Astrocyte of the spinal cord (primary cell): ENCODE measurements at regions not wholly inside any gene's neighbourhood (a gene's known extent, or its start where the extent isn't known, plus 50 kb on each side); places are given as distances from the start of the nearest gene placed in this dataset.

ENCODE experiments used
- DNase-seq: peaks from one replicate; pipeline ENCODE4 v3.0.0; 2011; ENCODE audit warnings: low read depth, low spot score
- H3K4me3 ChIP-seq: 2 replicates; pipeline ENCODE4 v1.5.1; 2011; ENCODE audit warnings: low read depth, mild to moderate bottlenecking, low read length, moderate library complexity
- in situ Hi-C: cut with HindIII; loops from 2 replicates; pipeline ENCODE4 v1.10.0; 2017; ENCODE audit warnings: low sequenced_read_pairs
- TF ChIP-seq, protein P1 (sequence below): IDR thresholded peaks from 2 replicates; pipeline ENCODE4 v1.5.1; 2012; ENCODE audit warnings: low read depth, mild to moderate bottlenecking, low read length, inconsistent platforms

DNA sequence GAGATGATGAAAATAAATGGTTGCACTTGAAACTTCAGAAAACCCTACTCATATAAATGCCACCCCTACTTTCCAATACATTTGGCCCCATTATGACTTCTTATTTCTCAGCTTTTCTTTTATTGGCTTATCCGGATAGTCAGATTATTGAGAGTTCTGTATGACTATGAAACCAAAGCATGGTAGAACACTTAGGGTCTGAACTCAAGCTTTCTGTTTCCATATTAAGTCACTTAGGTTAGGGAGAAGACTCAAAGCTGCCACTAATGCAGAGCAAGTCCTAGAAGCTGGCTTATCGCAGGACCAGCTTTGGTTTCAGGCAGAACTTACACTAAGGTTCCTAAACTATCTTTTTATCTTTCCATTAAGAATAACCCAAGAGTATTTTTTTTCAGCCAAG is 229.9 kb upstream of the CPEB2 start:
- in situ Hi-C loops = no loop called here
- TF ChIP-seq, protein P1, sequence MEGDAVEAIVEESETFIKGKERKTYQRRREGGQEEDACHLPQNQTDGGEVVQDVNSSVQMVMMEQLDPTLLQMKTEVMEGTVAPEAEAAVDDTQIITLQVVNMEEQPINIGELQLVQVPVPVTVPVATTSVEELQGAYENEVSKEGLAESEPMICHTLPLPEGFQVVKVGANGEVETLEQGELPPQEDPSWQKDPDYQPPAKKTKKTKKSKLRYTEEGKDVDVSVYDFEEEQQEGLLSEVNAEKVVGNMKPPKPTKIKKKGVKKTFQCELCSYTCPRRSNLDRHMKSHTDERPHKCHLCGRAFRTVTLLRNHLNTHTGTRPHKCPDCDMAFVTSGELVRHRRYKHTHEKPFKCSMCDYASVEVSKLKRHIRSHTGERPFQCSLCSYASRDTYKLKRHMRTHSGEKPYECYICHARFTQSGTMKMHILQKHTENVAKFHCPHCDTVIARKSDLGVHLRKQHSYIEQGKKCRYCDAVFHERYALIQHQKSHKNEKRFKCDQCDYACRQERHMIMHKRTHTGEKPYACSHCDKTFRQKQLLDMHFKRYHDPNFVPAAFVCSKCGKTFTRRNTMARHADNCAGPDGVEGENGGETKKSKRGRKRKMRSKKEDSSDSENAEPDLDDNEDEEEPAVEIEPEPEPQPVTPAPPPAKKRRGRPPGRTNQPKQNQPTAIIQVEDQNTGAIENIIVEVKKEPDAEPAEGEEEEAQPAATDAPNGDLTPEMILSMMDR = no peak
- DNase-seq = no peak
- no peak overlapping the region for H3K4me3 ChIP-seq

DNA sequence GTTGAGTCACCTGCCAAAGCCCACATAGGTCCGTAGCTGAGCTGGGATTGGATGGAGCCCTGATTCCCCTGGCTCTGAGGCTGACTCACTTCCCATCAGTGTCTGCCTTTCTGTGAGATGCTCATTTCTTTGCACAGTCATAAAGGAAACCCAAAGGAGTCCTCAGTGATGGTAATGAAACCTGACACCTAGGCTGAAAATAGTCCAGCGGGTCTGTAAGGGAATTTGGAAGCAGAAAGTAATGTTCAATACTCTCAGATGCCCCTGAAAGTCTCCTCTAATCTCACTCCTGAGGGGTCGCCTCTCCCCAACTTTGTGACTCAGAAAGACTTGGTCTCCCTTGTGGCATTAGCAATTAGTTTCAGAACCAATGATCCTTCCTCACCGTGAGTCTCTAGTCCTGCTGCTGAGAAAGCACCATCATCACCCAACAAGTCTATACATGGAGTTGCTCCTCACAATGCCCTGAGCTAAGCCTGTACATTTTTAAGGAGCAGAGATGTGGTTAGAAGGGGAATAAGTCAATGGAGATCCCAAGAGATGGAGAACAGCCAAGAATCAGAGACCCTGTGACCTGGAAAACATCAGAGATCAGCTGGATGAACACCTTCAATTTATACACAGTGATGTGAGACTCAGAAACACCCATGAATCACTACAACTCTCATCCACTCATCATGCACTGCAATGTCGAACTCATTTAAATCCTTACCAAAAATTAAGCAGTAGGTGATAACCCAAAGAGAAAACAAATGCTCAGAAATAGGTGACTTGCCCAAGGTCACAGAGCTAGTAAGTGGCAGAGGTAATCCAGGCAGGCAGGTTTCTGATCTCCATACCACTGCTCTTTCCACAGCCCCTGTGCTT is 219.0 kb upstream of the CPEB2 start:
- in situ Hi-C loops = no loop called here
- TF ChIP-seq, protein P1 = no peak
- peak; percentile 90 for DNase-seq
- no peak overlapping the region for H3K4me3 ChIP-seq

DNA sequence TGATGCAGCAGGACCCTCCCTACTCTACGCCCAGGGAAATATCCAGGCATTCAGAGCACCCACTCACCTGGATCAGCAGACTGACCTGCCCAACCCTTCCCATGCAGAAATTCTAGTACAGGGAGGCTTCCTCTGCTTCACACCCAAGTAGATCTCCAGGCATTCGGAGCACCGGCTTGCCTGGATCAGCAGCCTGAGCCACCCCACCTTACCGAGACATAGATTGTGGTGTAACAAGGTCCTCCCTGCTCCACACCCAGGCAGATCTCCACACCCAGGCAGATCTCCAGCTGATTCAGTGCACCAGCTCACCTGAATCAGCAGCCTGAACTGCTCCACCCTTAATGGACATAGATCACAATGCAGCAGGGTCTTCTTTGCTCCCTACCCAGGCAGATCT is 215.1 kb upstream of the CPEB2 start:
- in situ Hi-C loops = no loop called here
- no peak overlapping the region for H3K4me3 ChIP-seq
- no peak for DNase-seq
- TF ChIP-seq, protein P1 = no peak

DNA sequence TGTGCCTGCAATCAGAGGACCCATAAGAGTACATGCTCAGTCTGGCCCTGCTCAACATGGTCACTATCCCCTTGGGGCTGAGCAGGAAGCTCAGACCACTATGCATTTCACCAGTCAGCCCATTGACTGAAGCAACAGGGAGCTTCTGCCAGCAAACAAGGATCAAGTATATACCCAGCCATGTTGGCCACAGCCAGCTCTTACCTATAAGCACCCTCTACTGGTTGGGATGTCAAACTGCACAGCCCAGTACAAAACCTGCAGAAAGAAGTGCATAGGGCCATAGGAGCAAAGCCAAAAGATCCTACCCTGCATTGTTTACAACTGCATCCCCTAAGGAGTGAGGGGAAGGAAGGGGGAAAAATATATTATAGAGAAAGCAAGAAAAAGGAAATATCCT is 214.4 kb upstream of the CPEB2 start:
- no peak for DNase-seq
- H3K4me3 ChIP-seq = no peak overlapping the region
- in situ Hi-C loops = no loop called here
- TF ChIP-seq, protein P1 = peak; percentile 45

DNA sequence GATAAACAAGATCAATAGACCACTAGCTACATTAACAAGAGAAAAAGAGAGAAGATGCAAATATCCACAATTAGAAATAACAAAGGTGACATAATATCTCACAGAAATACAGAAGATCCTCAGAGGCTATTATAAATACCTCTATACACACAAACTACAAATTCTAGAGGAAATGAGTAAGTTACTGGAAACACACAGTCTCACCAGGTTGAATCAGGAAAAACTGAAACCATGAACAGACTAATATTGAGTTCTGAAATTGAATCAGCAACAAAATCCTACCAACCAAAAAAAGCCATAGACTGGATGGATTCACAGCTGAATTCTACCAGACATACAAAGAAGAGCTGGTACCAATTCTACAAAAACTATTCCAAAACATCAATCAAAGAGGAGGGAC is 211.8 kb upstream of the CPEB2 start:
- TF ChIP-seq, protein P1 = no peak
- H3K4me3 ChIP-seq = no peak overlapping the region
- no peak for DNase-seq
- in situ Hi-C loops = no loop called here

DNA sequence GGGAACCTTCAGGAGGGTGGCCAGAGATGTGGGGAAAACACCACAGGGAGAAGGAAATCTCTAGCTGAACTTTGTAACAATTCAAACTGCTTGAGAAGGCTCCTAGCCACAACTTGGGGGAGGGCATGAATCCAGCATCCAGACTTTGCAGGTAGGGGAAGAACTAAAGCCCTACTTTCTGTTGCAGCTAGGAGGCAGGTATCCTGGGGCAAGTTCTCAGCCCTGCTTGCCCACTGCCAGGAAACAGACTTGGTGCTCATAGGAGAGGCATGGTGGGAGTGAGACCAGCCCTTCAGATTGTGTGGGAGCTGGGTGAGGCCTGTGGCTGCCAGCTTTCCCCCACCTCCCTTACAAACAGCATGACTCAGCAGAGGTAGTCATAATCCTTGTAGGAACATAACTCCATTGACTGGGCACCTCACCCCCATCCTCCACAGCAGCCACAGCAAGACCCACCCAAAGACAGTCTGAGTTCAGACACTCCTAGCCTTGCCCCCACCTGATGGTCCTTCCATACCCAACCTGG is 209.5 kb upstream of the CPEB2 start:
- TF ChIP-seq, protein P1 = no peak
- H3K4me3 ChIP-seq = no peak overlapping the region
- peak; percentile 22 for DNase-seq
- in situ Hi-C loops = no loop called here
